T-cell (primary cell): ENCODE measurements at regions not wholly inside any gene's neighbourhood (a gene's known extent, or its start where the extent isn't known, plus 50 kb on each side); places are given as distances from the start of the nearest gene placed in this dataset.

Experiments used
- ATAC-seq, 4 experiments: fragments of 200-7000 bp in 3 of 4; fragments of 150-1000 bp in 1 of 4; cut with Tn5 transposase; replicated peaks in 1 of 4; 1 replicate in 3 of 4; 2 replicates in 1 of 4; pipeline ENCODE4 v1.10.0; 2021; ENCODE audit warnings: moderate library complexity in 3 of 4, mild to moderate bottlenecking in 2 of 4, moderate number of reproducible peaks in 1 of 4
- CTCF ChIA-PET, 2 donors: fragments of 300-600 bp; sonication (Branson Sonifier 250); formaldehyde crosslinking; loops; one replicate each; lab custom pipeline; 2022; ENCODE audit warnings: antibody characterized with exemption in 2 of 2; lab: Charles Lee
- POLR2A ChIA-PET, 2 donors: fragments of 300-600 bp; sonication (Branson Sonifier 250); formaldehyde crosslinking; loops; one replicate each; lab custom pipeline; 2022; ENCODE audit warnings: antibody characterized with exemption in 2 of 2; lab: Charles Lee
- DNase-seq, 35 experiments: peaks; one replicate each; pipeline versions ENCODE4 v3.0.0 to v3.0.0-alpha.2; 2013 to 2023
- H3K27ac ChIP-seq: one replicate; pipeline ENCODE4 v1.5.1; 2013; ENCODE audit warnings: low read length
- H3K27me3 ChIP-seq, 2 experiments: replicated peaks in 1 of 2; 1 replicate in 1 of 2; 2 replicates in 1 of 2; pipeline versions ENCODE4 v1.6.1 to v1.7.0; 2013; ENCODE audit warnings: low read length in 1 of 2, mixed read lengths in 1 of 2; ENCODE audit not compliant: control insufficient read depth in 2 of 2, insufficient read depth in 2 of 2; ENCODE audit errors: extremely low read depth in 1 of 2
- H3K36me3 ChIP-seq, 2 donors: 1 replicate in 1 of 2; 2 replicates in 1 of 2; pipeline versions ENCODE4 v1.6.1 to v1.7.0; 2013; ENCODE audit warnings: low read length in 1 of 2; ENCODE audit not compliant: control insufficient read depth in 2 of 2, insufficient read depth in 1 of 2; ENCODE audit errors: extremely low read depth in 1 of 2
- H3K4me1 ChIP-seq, 2 experiments: 1 replicate in 1 of 2; 2 replicates in 1 of 2; pipeline versions ENCODE4 v1.6.1 to v1.7.0; 2013; ENCODE audit warnings: low read length in 2 of 2, mixed read lengths in 1 of 2; ENCODE audit not compliant: insufficient read depth in 2 of 2, control insufficient read depth in 1 of 2; ENCODE audit errors: extremely low read depth in 1 of 2
- H3K4me3 ChIP-seq, 2 donors: 1 replicate in 1 of 2; 2 replicates in 1 of 2; pipeline versions ENCODE4 v1.5.1 to v1.7.0; 2013; ENCODE audit warnings: mild to moderate bottlenecking in 2 of 2, low read length in 1 of 2, moderate library complexity in 1 of 2; ENCODE audit not compliant: control insufficient read depth in 1 of 2; ENCODE audit errors: extremely low read depth in 1 of 2
- H3K9me3 ChIP-seq: 2 replicates; pipeline ENCODE4 v1.7.0; 2013
- H3K27ac Mint-ChIP-seq, 2 donors: one replicate each; pipeline ENCODE4 v1.8.0; 2020 to 2021; ENCODE audit warnings: mild to moderate bottlenecking in 2 of 2, mixed read lengths in 2 of 2
- H3K27me3 Mint-ChIP-seq, 2 donors: one replicate each; pipeline ENCODE4 v1.8.0; 2021 to 2022; ENCODE audit warnings: mixed read lengths in 2 of 2
- H3K36me3 Mint-ChIP-seq: one replicate; pipeline ENCODE4 v1.8.0; 2021; ENCODE audit warnings: mixed read lengths
- H3K4me1 Mint-ChIP-seq, 3 donors: one replicate each; pipeline ENCODE4 v1.8.0; 2020 to 2022; ENCODE audit warnings: mixed read lengths in 3 of 3, mild to moderate bottlenecking in 1 of 3
- H3K4me3 Mint-ChIP-seq, 3 donors: one replicate each; pipeline ENCODE4 v1.8.0; 2020 to 2022; ENCODE audit warnings: mild to moderate bottlenecking in 3 of 3, mixed read lengths in 3 of 3, moderate library complexity in 3 of 3
- H3K9me3 Mint-ChIP-seq, 3 donors: one replicate each; pipeline ENCODE4 v1.8.0; 2020 to 2022; ENCODE audit warnings: mixed read lengths in 3 of 3
- WGBS: methylation state at CpG from one replicate; pipeline ENCODE4 v1.1.5; 2013; ENCODE audit warnings: missing lambda C conversion rate; ENCODE audit not compliant: insufficient coverage; 5-methylcytosine and 5-hydroxymethylcytosine counted together

GRCh38 chr7:109945820-109946518 is 1145.0 kb upstream of the LRRN3 start:
- no peak overlapping the region for H3K4me3 Mint-ChIP-seq
- ChIA-PET CTCF (interaction anchor here in 1 of 2 donors (0.6 kb wide), 1 partner anchor 49 kb away, joined by 8 read pairs; no protein-coding TSS in a partner anchor), POLR2A (interaction anchor here in 1 of 2 donors (0.6 to 0.7 kb wide), 2 partner anchors 14 to 217 kb away, joined by 3 to 4 read pairs; no protein-coding TSS in a partner anchor)

GRCh38 chr7:109950256-109950655 is 1140.7 kb upstream of the LRRN3 start:
- Histone ChIP-seq H3K9me3 (no peaks in the 10 kb centered on the region), H3K4me1 (no peaks in the 10 kb centered on the region), H3K27me3 (no peaks in the 10 kb centered on the region), H3K4me3 (no peak overlapping the region), H3K27ac (no peak overlapping the region), H3K36me3 (no peaks in the 10 kb centered on the region)
- no peaks in the 10 kb centered on the region for H3K9me3 Mint-ChIP-seq
- peaks cover 0 to 2% of the 10 kb centered on the region in 2 donors for H3K27me3 Mint-ChIP-seq
- no peak overlapping the region for H3K27ac Mint-ChIP-seq
- H3K4me1 Mint-ChIP-seq: no peaks in the 10 kb centered on the region
- no peaks in the 10 kb centered on the region for H3K36me3 Mint-ChIP-seq
- CTCF ChIA-PET: interaction anchor here in 1 of 2 donors (0.6 kb wide), 1 partner anchor 11 kb away, joined by 3 read pairs; no protein-coding TSS in a partner anchor
- 80% methylated on average over 1 of the region's 2 CpGs for WGBS
- DNase-seq: no peak
- POLR2A ChIA-PET: interaction anchor here in 1 of 2 donors (0.6 kb wide), 1 partner anchor 774 kb away, joined by 4 read pairs; no protein-coding TSS in a partner anchor
- no peak overlapping the region for H3K4me3 Mint-ChIP-seq
- no peak for ATAC-seq

More at GRCh38 chr7:109945820-109946518, 1145.0 kb upstream of the LRRN3 start:
- no peaks in the 10 kb centered on the region for H3K9me3 ChIP-seq
- H3K27ac Mint-ChIP-seq: no peak overlapping the region
- no peak for ATAC-seq
- no peaks in the 10 kb centered on the region for H3K36me3 Mint-ChIP-seq
- H3K27me3 Mint-ChIP-seq: peaks cover 0 to 2% of the 10 kb centered on the region in 2 donors
- no CpG with 5 or more reads among the region's 4 CpGs for WGBS
- no peak overlapping the region for H3K27ac ChIP-seq
- no peak for DNase-seq
- no peak overlapping the region for H3K4me3 ChIP-seq
- no peaks in the 10 kb centered on the region for H3K4me1 ChIP-seq
- no peaks in the 10 kb centered on the region for H3K36me3 ChIP-seq
- no peaks in the 10 kb centered on the region for H3K27me3 ChIP-seq
- no peaks in the 10 kb centered on the region for H3K4me1 Mint-ChIP-seq
- H3K9me3 Mint-ChIP-seq: no peaks in the 10 kb centered on the region

- no peaks in the 10 kb centered on the region for H3K36me3 Mint-ChIP-seq
- no peaks in the 10 kb centered on the region for H3K27me3 ChIP-seq
- H3K9me3 Mint-ChIP-seq: no peaks in the 10 kb centered on the region
- no peak for ATAC-seq
- DNase-seq: no peak
- ChIA-PET POLR2A (interaction anchor here in 1 of 2 donors (0.6 kb wide), 1 partner anchor 773 kb away, joined by 4 read pairs; no protein-coding TSS in a partner anchor), CTCF (no interaction called here)
- no peak overlapping the region for H3K27ac ChIP-seq
- H3K27ac Mint-ChIP-seq: no peak overlapping the region
- no peaks in the 10 kb centered on the region for H3K4me1 ChIP-seq
- H3K27me3 Mint-ChIP-seq: peaks cover 0 to 2% of the 10 kb centered on the region in 2 donors
- H3K9me3 ChIP-seq: no peaks in the 10 kb centered on the region
- no peak overlapping the region for H3K4me3 Mint-ChIP-seq
- H3K4me1 Mint-ChIP-seq: no peaks in the 10 kb centered on the region
- no peaks in the 10 kb centered on the region for H3K36me3 ChIP-seq
- WGBS: 14% methylated on average over 1 of the region's 3 CpGs
- no peak overlapping the region for H3K4me3 ChIP-seq
Measured at GRCh38 chr7:109950821-109951564, 1139.9 kb upstream of the LRRN3 start.

GRCh38 chr7:109951565-109951928 is 1139.4 kb upstream of the LRRN3 start:
- POLR2A ChIA-PET: no interaction called here
- DNase-seq: no peak
- H3K36me3 Mint-ChIP-seq: no peaks in the 10 kb centered on the region
- Histone ChIP-seq H3K9me3 (no peaks in the 10 kb centered on the region), H3K4me3 (no peak overlapping the region), H3K27me3 (no peaks in the 10 kb centered on the region), H3K27ac (no peak overlapping the region), H3K36me3 (no peaks in the 10 kb centered on the region), H3K4me1 (no peaks in the 10 kb centered on the region)
- no peaks in the 10 kb centered on the region for H3K9me3 Mint-ChIP-seq
- H3K27ac Mint-ChIP-seq: no peak overlapping the region
- ATAC-seq: no peak
- WGBS: 71% methylated on average over 1 of the region's 4 CpGs
- CTCF ChIA-PET: no interaction called here
- H3K4me1 Mint-ChIP-seq: no peaks in the 10 kb centered on the region
- H3K4me3 Mint-ChIP-seq: no peak overlapping the region
- peaks cover 0 to 2% of the 10 kb centered on the region in 2 donors for H3K27me3 Mint-ChIP-seq

- Mint-ChIP-seq H3K27me3 (no peaks in the 10 kb centered on the region), H3K4me3 (no peak overlapping the region), H3K9me3 (no peaks in the 10 kb centered on the region), H3K4me1 (no peaks in the 10 kb centered on the region), H3K27ac (no peak overlapping the region), H3K36me3 (no peaks in the 10 kb centered on the region)
- Histone ChIP-seq H3K4me1 (no peaks in the 10 kb centered on the region), H3K27ac (no peak overlapping the region), H3K27me3 (no peaks in the 10 kb centered on the region), H3K36me3 (no peaks in the 10 kb centered on the region), H3K9me3 (no peaks in the 10 kb centered on the region), H3K4me3 (no peak overlapping the region)
- POLR2A ChIA-PET: no interaction called here
- ATAC-seq (no peak), DNase-seq (no peak)
- CTCF ChIA-PET: no interaction called here
Measured at GRCh38 chr7:109955986-109956385, 1134.9 kb upstream of the LRRN3 start.

- ChIA-PET POLR2A (no interaction called here), CTCF (no interaction called here)
- DNase-seq (no peak), ATAC-seq (no peak)
- no peaks in the 10 kb centered on the region for H3K4me1 ChIP-seq
- no peaks in the 10 kb centered on the region for H3K27me3 Mint-ChIP-seq
- H3K36me3 Mint-ChIP-seq: no peaks in the 10 kb centered on the region
- H3K27ac Mint-ChIP-seq: no peak overlapping the region
- H3K9me3 Mint-ChIP-seq: no peaks in the 10 kb centered on the region
- H3K4me3 ChIP-seq: no peak overlapping the region
- H3K27me3 ChIP-seq: no peaks in the 10 kb centered on the region
- H3K27ac ChIP-seq: no peak overlapping the region
- no peaks in the 10 kb centered on the region for H3K9me3 ChIP-seq
- H3K4me1 Mint-ChIP-seq: no peaks in the 10 kb centered on the region
- no peak overlapping the region for H3K4me3 Mint-ChIP-seq
- H3K36me3 ChIP-seq: no peaks in the 10 kb centered on the region
Measured at GRCh38 chr7:109956916-109957315, 1134.0 kb upstream of the LRRN3 start.
